B cell (primary cell): ENCODE measurements at regions not wholly inside any gene's neighbourhood (a gene's known extent, or its start where the extent isn't known, plus 50 kb on each side); places are given as distances from the start of the nearest gene placed in this dataset.

ENCODE experiments used
- ATAC-seq: fragments of 200-7000 bp; cut with Tn5 transposase; one replicate; pipeline ENCODE4 v1.10.0; 2021; ENCODE audit warnings: low read depth, mild to moderate bottlenecking, moderate number of reproducible peaks, moderate library complexity
- CTCF ChIA-PET: fragments of 350-600 bp; sonication (Branson Sonifier 250); formaldehyde crosslinking; loops from one replicate; lab custom pipeline; 2021; ENCODE audit warnings: antibody characterized with exemption, inconsistent platforms; lab: Charles Lee
- POLR2A ChIA-PET: fragments of 350-600 bp; sonication (Branson Sonifier 250); formaldehyde crosslinking; loops from one replicate; lab custom pipeline; 2021; ENCODE audit warnings: antibody characterized with exemption; lab: Charles Lee
- DNase-seq: peaks from one replicate; pipeline ENCODE4 v3.0.0; 2013
- H2AFZ ChIP-seq: 2 replicates; pipeline ENCODE4 v1.6.1; 2012; ENCODE audit warnings: mild to moderate bottlenecking, low read depth, low read length; ENCODE audit not compliant: insufficient read depth, poor library complexity, severe bottlenecking
- H3K27ac ChIP-seq, 2 donors: 1 replicate in 1 of 2; 2 replicates in 1 of 2; pipeline ENCODE4 v1.5.1; 2012 to 2013; ENCODE audit warnings: low read length in 2 of 2, mild to moderate bottlenecking in 2 of 2, moderate library complexity in 1 of 2
- H3K27me3 ChIP-seq, 4 experiments: fragments of 200-600 bp in 1 of 4; sonication (generic) in 1 of 4; replicated peaks in 1 of 4; 1 replicate in 2 of 4; 2 replicates in 2 of 4; pipeline versions ENCODE4 v1.6.1 to v1.7.0; 2013 to 2016; ENCODE audit warnings: low read length in 3 of 4, mild to moderate bottlenecking in 2 of 4, mixed read lengths in 1 of 4, moderate library complexity in 1 of 4; ENCODE audit not compliant: insufficient read depth in 4 of 4, control insufficient read depth in 3 of 4; ENCODE audit errors: control extremely low read depth in 1 of 4
- H3K36me3 ChIP-seq, 2 experiments: replicated peaks in 1 of 2; 1 replicate in 1 of 2; 2 replicates in 1 of 2; pipeline versions ENCODE4 v1.6.1 to v1.7.1; 2013; ENCODE audit warnings: low read length in 1 of 2; ENCODE audit not compliant: insufficient read depth in 2 of 2, control insufficient read depth in 1 of 2; ENCODE audit errors: control extremely low read depth in 1 of 2, extremely low read depth in 1 of 2
- H3K4me1 ChIP-seq, 2 donors: fragments of 200-600 bp in 1 of 2; sonication (generic) in 1 of 2; 1 replicate in 1 of 2; 2 replicates in 1 of 2; pipeline versions ENCODE4 v1.5.1 to v1.6.1; 2013 to 2017; ENCODE audit warnings: low read length in 2 of 2; ENCODE audit not compliant: control insufficient read depth in 2 of 2, insufficient read depth in 2 of 2
- H3K4me2 ChIP-seq: replicated peaks from 2 replicates; pipeline ENCODE3; 2012; ENCODE audit warnings: mild to moderate bottlenecking, low read depth, low read length; ENCODE audit not compliant: poor library complexity, severe bottlenecking
- H3K4me3 ChIP-seq, 5 experiments: fragments of 200-600 bp in 1 of 5; sonication (generic) in 1 of 5; 1 replicate in 3 of 5; 2 replicates in 2 of 5; pipeline versions ENCODE4 v1.5.1 to v1.7.0; 2011 to 2016; ENCODE audit warnings: low read length in 4 of 5, mild to moderate bottlenecking in 4 of 5, low read depth in 2 of 5, control low read depth in 1 of 5, moderate library complexity in 1 of 5; ENCODE audit not compliant: insufficient read depth in 1 of 5; ENCODE audit errors: control extremely low read depth in 1 of 5, extremely low read depth in 1 of 5
- H3K79me2 ChIP-seq: fragments of 200-600 bp; sonication (generic); one replicate; pipeline ENCODE4 v1.6.0; 2016; ENCODE audit warnings: low read length; ENCODE audit not compliant: control insufficient read depth, insufficient read depth
- H3K9ac ChIP-seq: fragments of 200-600 bp; sonication (generic); 2 replicates; pipeline ENCODE4 v1.6.1; 2017; ENCODE audit warnings: mild to moderate bottlenecking, low read length, moderate library complexity
- H3K9me3 ChIP-seq, 3 donors: one replicate each; pipeline versions ENCODE4 v1.6.1 to v1.7.1; 2013; ENCODE audit warnings: low read length in 2 of 3; ENCODE audit not compliant: control insufficient read depth in 2 of 3, insufficient read depth in 1 of 3; ENCODE audit errors: control extremely low read depth in 1 of 3
- H4K20me1 ChIP-seq: 2 replicates; pipeline ENCODE4 v1.6.0; 2012; ENCODE audit warnings: mild to moderate bottlenecking, low read length; ENCODE audit not compliant: insufficient read depth, control insufficient read depth, poor library complexity, severe bottlenecking
- H3K27ac Mint-ChIP-seq: one replicate; pipeline ENCODE4 v1.8.0; 2021; ENCODE audit warnings: mixed read lengths
- H3K27me3 Mint-ChIP-seq: one replicate; pipeline ENCODE4 v1.8.0; 2021; ENCODE audit warnings: mixed read lengths
- H3K4me1 Mint-ChIP-seq: one replicate; pipeline ENCODE4 v1.8.0; 2021; ENCODE audit warnings: mixed read lengths
- H3K4me3 Mint-ChIP-seq: one replicate; pipeline ENCODE4 v1.8.0; 2021; ENCODE audit warnings: mixed read lengths
- H3K9me3 Mint-ChIP-seq: one replicate; pipeline ENCODE4 v1.8.0; 2022; ENCODE audit warnings: mixed read lengths; ENCODE audit not compliant: insufficient read depth
- CTCF ChIP-seq: fragments of 200-600 bp; IDR thresholded peaks from one replicate; pipeline ENCODE4 v1.8.0; 2022; ENCODE audit warnings: antibody characterized with exemption, mild to moderate bottlenecking
- EZH2 ChIP-seq: IDR thresholded peaks from 2 replicates; pipeline ENCODE4 v1.6.1; 2012; ENCODE audit warnings: borderline replicate concordance, low read depth, mild to moderate bottlenecking, moderate library complexity, low read length; ENCODE audit not compliant: insufficient read depth, poor library complexity, severe bottlenecking
- WGBS: methylation state at CpG from one replicate; pipeline ENCODE4 v1.1.5; 2013; ENCODE audit warnings: missing lambda C conversion rate; ENCODE audit not compliant: insufficient coverage; 5-methylcytosine and 5-hydroxymethylcytosine counted together
- intact Hi-C: fragments of 100-400 bp; cut with micrococcal nuclease; formaldehyde crosslinking; loops from one replicate; pipeline ENCODE4 v1.10.0; 2022

DNA sequence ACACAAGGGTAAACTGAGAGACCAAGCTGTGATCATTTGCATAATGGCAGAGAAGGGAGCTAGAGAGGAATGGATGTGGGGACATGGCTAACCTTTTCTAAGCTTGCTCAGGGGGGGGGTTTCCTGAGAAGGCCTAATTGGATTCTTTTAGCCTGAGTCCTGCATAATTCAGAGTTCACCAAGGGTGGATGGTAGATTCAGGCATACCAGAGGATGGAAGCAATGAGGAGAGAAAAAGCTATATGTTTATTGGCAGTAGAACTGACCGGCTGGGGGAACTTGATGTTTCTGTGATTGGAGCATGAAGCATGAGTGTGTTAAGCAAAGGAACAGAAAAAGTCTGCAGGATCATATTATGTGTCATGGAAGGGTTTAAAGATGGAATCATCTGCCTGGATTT lies 65.9 kb upstream of the KLF12 start:
- ChIA-PET POLR2A (no interaction called here), CTCF (no interaction called here)
- Histone ChIP-seq H3K27ac (no peak overlapping the region), H3K27me3 (no peaks in the 10 kb centered on the region), H3K9ac (no peak overlapping the region), H2AFZ (no peak overlapping the region), H3K9me3 (peaks cover 0 to 1% (median 0%) of the 10 kb centered on the region in 3 donors), H3K79me2 (no peaks in the 10 kb centered on the region), H3K4me1 (no peaks in the 10 kb centered on the region), H3K4me3 (no peak overlapping the region), H3K4me2 (no peak overlapping the region), H3K36me3 (no peaks in the 10 kb centered on the region), H4K20me1 (no peaks in the 10 kb centered on the region)
- no peaks in the 10 kb centered on the region for H3K9me3 Mint-ChIP-seq
- DNase-seq (no peak), ATAC-seq (no peak)
- intact Hi-C loops: no loop called here
- no peak overlapping the region for H3K27ac Mint-ChIP-seq
- TF ChIP-seq EZH2 (no peak), CTCF (no peak)
- no peak overlapping the region for H3K4me3 Mint-ChIP-seq
- no peaks in the 10 kb centered on the region for H3K4me1 Mint-ChIP-seq
- 91% methylated on average over 1 of the region's 1 CpG for WGBS
- peaks cover 25% of the 10 kb centered on the region for H3K27me3 Mint-ChIP-seq

DNA sequence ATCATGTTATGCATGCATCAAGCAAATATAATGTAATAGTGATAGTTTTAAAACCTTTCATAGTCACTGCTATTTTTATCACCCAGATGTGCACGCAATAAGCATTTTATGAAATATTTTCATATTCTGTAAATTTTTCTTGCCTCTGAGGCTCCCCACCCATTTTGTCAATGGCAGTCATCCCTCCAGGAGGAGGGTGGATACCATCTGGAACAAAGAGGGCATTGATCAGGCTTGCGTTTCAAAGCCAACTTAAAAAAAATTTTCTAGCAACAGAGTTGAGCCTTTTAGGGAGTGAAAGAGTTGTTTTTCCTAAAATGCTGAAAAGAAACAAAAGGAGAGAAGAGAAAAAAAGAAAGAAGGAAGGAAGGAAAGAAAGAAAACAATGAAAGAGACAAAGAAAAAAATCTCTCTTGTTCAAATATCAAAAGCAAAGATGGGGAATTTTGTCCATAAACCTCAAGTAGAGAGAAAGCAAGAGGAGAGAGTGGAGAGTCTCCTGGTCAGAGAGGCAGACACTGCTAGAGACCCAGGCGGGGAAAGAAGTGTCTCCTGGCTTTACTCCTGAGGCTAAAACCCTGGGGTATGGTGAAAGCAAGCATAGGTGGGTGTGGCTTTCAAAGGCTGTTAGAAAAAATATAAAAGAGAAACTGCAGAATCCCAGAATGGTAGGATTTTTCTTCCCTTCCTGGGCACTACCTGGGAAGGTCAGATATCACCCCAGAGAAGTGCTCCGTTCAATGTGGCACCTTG lies 63.6 kb upstream of the KLF12 start:
- Histone ChIP-seq H3K4me3 (no peak overlapping the region), H3K79me2 (no peaks in the 10 kb centered on the region), H3K36me3 (no peaks in the 10 kb centered on the region), H3K9ac (no peak overlapping the region), H3K4me2 (no peak overlapping the region), H3K27ac (no peak overlapping the region), H3K27me3 (no peaks in the 10 kb centered on the region), H2AFZ (no peak overlapping the region), H3K9me3 (no peaks in the 10 kb centered on the region), H3K4me1 (no peaks in the 10 kb centered on the region), H4K20me1 (no peaks in the 10 kb centered on the region)
- ChIA-PET CTCF (no interaction called here), POLR2A (no interaction called here)
- H3K9me3 Mint-ChIP-seq: no peaks in the 10 kb centered on the region
- H3K4me3 Mint-ChIP-seq: no peak overlapping the region
- WGBS: 89% methylated on average over 1 of the region's 4 CpGs
- DNase-seq (no peak), ATAC-seq (no peak)
- no peak overlapping the region for H3K27ac Mint-ChIP-seq
- no peaks in the 10 kb centered on the region for H3K4me1 Mint-ChIP-seq
- intact Hi-C loops: no loop called here
- H3K27me3 Mint-ChIP-seq: peaks cover 14% of the 10 kb centered on the region
- TF ChIP-seq EZH2 (no peak), CTCF (no peak)
